NCI-H187 treated with DMSO at 0.1 percent for 48 hours (cell line): ENCODE measurements at regions not wholly inside any gene's neighbourhood (a gene's known extent, or its start where the extent isn't known, plus 50 kb on each side); places are given as distances from the start of the nearest gene placed in this dataset.
A peak's percentile ranks its signal among the peaks of the same experiment; 100 is the strongest.
"Not testable (repeated sequence)": the region's sequence is repeated elsewhere in the genome, so short reads cannot be mapped to it uniquely, and the experiment has no call there.

Experiments
- DNase-seq: peaks from one replicate; lab custom pipeline; 2025; lab: John Stamatoyannopoulos, UW

- DNase-seq = no peak
Measured at GRCh38 chr2:2466534-2466933, 135.5 kb upstream of the MYT1L start.

GRCh38 chr2:2464643-2465042 lies 133.6 kb upstream of the MYT1L start:
- DNase-seq = peak; percentile 78

DNA sequence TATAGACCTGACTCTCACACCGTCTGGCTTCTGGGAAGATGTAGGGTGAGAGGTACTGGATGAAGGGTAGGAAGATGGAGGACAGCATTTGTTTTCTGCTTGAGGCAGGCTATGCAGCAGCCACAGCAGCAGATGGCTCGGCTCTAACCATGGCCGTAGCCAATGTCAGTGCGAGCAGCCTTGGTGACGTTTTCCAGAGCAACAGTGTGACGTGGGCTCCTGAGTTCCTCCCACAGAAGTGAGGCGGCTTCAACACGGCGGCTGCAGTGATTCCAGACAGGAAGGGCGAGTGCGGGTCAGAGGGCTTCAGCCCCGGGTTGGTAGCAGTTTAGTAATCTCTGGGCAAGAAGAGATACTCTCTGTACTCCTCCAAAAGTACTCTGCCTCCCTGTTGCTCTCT lies 133.0 kb upstream of the MYT1L start:
- DNase-seq = no peak

DNA sequence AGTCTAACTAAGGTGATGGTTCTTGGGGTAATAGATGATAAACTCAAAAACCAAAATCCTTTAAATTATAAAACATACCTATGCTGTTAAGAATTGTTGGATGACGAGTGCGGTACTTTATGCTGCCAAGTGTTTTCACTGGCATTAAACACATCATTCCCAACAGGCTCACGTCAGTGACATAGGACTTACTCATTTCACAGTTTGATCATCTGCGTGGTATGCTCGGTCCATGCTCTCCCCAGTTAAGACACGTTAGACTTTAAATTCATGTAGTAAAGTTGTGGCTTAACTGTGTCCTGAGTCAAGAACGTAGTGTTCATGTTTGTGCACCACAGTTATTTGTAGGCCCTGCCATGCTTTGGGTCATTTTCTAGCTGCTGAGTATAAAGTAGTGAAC lies 125.6 kb upstream of the MYT1L start:
- no peak for DNase-seq

GRCh38 chr2:2455151-2455550 lies 124.1 kb upstream of the MYT1L start:
- no peak for DNase-seq

- no peak for DNase-seq
Measured at GRCh38 chr2:2452961-2453360, 121.9 kb upstream of the MYT1L start.

- DNase-seq = not testable (repeated sequence)
Measured at GRCh38 chr2:2451275-2451674, 120.2 kb upstream of the MYT1L start.

DNA sequence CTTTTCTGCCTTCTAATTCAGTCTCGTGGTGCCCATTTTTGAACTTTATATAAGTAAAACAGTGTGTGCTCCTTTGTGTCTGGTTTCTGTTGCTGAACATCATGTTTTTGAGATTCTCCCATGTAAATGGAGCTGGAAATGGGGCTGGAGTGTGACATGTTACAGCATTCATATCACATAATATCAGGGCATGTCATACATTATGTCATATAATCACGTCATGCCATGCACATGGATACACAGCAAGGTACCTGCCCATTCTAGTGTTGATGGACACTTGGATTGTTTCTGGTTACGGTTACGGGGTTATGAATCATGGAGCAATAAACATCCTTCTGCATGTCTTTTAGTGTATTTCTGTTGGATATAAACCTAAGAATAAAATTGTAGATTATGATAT lies 117.1 kb upstream of the MYT1L start:
- DNase-seq = no peak

DNA sequence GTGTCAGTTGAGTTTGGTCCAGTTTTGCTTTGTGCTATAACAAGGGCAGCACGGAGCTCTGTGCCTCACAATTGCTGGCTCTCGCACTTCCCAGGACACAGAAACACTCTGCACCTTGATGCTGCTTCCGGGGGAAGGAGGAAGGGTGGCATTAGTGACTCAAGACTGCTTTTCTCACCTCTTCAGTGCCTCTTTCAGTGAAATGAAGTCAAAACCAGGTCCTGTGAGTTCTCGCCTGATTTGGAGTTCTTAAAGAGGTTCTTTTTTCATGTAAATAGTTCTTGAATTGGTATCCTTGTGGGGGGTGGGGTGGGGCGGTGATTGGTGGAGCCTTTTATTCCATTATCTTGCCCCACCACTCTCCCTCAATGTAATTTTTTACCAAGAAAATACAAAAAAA lies 91.5 kb upstream of the MYT1L start:
- no peak for DNase-seq

DNA sequence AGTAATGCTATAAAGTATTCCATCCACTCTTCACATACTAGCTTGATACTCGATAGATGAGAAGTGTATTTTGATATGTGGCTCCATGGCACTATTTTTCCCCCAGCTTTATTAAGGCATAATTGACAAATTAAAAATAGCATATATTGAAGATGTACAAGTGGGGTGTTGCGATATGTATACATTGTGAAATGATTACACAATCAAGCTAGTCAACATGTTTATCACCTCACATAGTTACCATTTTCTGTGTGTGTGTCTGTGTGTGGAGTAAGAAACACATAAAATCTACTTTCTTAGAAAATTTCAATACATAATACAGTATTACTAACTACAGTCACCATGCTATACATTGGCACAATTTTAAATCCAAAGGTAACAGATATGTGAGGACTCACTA lies 82.5 kb upstream of the MYT1L start:
- no peak for DNase-seq

DNA sequence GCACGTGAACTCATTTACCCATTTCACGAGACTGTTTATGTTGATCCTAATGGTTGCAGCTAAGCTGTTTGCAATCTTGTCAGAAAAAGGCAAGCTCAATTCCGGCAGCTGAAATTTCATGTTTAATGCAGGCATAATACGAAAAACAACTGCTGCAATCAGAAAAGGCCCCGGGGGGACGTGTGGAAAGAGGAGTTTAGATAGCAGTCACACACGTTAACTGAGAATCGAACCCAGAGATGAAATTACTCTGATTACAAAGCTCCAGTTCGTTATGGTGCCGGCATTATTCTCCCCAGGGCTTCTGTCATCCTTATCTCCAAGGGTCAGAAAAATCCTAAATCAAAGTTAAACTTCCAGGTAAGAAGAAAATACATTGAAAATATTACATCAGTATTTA lies 79.9 kb upstream of the MYT1L start:
- no peak for DNase-seq

GRCh38 chr2:2409481-2409880 lies 78.4 kb upstream of the MYT1L start:
- DNase-seq = no peak

DNA sequence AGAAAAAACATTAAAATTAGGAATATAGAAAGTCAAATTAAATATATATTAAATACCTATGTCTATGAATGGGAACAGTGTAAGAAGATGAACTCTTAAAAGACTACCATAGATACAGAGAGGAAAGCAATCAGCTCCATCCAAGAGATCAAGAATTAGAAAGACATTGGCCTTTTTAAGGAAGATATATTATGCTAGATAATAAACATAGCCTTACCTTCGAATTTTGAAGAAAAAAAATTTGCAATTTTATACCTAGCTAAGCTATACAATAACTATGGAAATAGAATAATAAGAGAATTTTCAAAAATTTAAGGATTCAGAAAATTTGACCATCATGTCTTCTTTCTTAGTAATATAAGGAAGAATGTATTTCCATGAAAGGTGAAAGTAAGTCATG lies 74.7 kb upstream of the MYT1L start:
- DNase-seq = no peak

DNA sequence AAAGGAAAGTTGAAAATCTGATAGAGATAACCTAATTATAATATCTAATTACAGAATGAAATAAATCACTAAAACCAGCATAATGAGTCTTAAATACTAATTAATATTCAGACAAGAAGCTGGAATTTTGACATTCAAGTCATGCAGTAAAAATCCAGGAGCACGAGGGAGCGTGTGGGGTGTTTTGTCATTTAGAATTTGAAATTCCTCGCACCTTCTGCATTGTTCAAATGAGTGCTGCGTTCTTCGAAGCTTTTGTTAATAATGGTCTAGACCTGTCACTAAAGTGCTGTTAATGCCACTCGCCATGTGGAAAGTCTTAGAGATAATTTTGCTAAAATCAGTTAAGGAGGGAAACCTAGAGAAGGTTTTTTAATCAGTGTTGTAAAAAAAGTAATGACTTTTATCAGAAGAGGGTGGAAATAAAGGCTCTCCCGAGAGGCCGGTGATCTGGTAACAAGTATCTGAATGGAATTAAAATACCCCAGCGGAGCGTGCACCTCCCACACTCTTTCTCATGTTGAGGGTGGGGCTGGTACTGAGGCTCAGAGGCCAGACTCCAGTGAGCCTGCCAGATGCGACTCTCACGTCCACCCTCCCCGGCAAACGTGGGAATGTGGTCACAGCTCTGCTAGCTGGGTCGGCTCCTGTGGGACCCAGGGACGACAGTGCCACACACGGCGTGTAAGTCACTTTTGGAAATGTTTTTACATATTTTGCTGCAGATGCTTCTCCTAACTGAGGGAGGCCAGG lies 69.4 kb upstream of the MYT1L start:
- no peak for DNase-seq

DNA sequence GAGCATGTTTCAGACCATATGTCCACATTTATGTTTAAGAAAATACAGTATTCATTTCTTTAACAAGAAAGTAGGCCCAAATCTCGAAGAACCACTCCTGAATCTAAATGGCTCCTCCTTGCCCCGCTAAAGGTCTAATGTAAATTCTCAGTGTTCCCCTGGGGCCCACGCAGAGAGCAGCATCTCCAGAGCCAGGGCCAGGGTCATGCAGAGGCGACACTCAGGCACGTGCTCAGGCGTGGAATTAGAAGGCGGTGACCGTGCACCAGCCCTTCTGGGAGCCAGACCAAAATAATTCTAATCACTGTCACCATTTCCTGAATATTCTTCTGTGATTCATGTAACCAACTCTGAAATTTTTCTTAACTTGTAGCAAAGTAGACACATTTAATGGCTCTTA lies 68.3 kb upstream of the MYT1L start:
- no peak for DNase-seq

- no peak for DNase-seq
Measured at GRCh38 chr2:2392332-2392731, 61.3 kb upstream of the MYT1L start.

- no peak for DNase-seq
Measured at GRCh38 chr2:2389215-2389614, 58.1 kb upstream of the MYT1L start.
